Spleen (tissue), 7 donors: ENCODE measurements at regions not wholly inside any gene's neighbourhood (a gene's known extent, or its start where the extent isn't known, plus 50 kb on each side); places are given as distances from the start of the nearest gene placed in this dataset.
"Not testable (repeated sequence)": the region's sequence is repeated elsewhere in the genome, so short reads cannot be mapped to it uniquely, and the experiment has no call there.

Source experiments
- CTCF ChIP-seq, 11 experiments: fragments of 200-600 bp in 7 of 11; fragments of 450-650 bp in 4 of 11; sonication (generic) in 4 of 11; IDR thresholded peaks in 8 of 11; conservative IDR thresholded peaks in 3 of 11; 1 replicate in 7 of 11; 2 replicates in 4 of 11; pipeline versions ENCODE4 v1.4.0 to v1.8.0; 2016 to 2021; ENCODE audit warnings: antibody characterized with exemption in 11 of 11, inconsistent platforms in 4 of 11, mild to moderate bottlenecking in 1 of 11
- POLR2A ChIP-seq, 3 donors: fragments of 450-650 bp; IDR thresholded peaks; one replicate each; pipeline ENCODE4 v1.5.1; 2017; ENCODE audit warnings: antibody characterized with exemption in 3 of 3, mild to moderate bottlenecking in 1 of 3
- POLR2AphosphoS5 ChIP-seq, 3 donors: sonication (generic); formaldehyde crosslinking; IDR thresholded peaks; one replicate each; pipeline ENCODE4 v1.5.1; 2017; ENCODE audit warnings: antibody characterized with exemption in 3 of 3
- donor health status: DM: no; HTN: no; CAD: no; lungs with moderate emphysema.
- donor health status: DM: no; HTN: no; CAD: no.
- donor health status: DM: no; HTN: no; CAD: no.

- TF ChIP-seq CTCF (IDR thresholded peaks at IDR 0.05 in 8 of 11, conservative IDR thresholded peaks at IDR 0.05 in 3 of 11); POLR2A (IDR thresholded peaks at IDR 0.05); POLR2AphosphoS5 (IDR thresholded peaks at IDR 0.05): not testable (repeated sequence)
Observed at GRCh38 chr12:25394775-25395174, 144.0 kb upstream of the KRAS start.
